Bronchial epithelial cell (primary cell): ENCODE measurements at regions not wholly inside any gene's neighbourhood (a gene's known extent, or its start where the extent isn't known, plus 50 kb on each side); places are given as distances from the start of the nearest gene placed in this dataset.

ENCODE experiments used
- DNase-seq: peaks from one replicate; pipeline ENCODE4 v3.0.0-alpha.2; 2010; ENCODE audit warnings: low read depth
- FAIRE-seq: peaks from 2 replicates; lab custom pipeline; 2011; peaks lifted over from hg19 to GRCh38; lab: Jason Lieb, UNC
- H3K27me3 ChIP-seq: 2 replicates; pipeline ENCODE4 v1.5.1; 2011; ENCODE audit warnings: low read length; ENCODE audit not compliant: control insufficient read depth, insufficient read depth
- H3K36me3 ChIP-seq: 2 replicates; pipeline ENCODE4 v1.5.1; 2011; ENCODE audit warnings: low read length; ENCODE audit not compliant: control insufficient read depth, insufficient read depth
- H3K4me3 ChIP-seq: 2 replicates; pipeline ENCODE4 v1.5.1; 2011; ENCODE audit warnings: mild to moderate bottlenecking, low read depth, low read length, control low read depth
- CTCF ChIP-seq: IDR thresholded peaks from 2 replicates; pipeline ENCODE4 v1.5.1; 2011; ENCODE audit warnings: mild to moderate bottlenecking, moderate library complexity, low read length, control low read depth, inconsistent platforms; ENCODE audit not compliant: insufficient read depth, severe bottlenecking

GRCh38 chr9:109963079-109963478 is 183.1 kb downstream of the PALM2AKAP2 start:
- no peak for TF ChIP-seq CTCF
- H3K4me3 ChIP-seq: no peak overlapping the region
- DNase-seq: no peak
- H3K36me3 ChIP-seq: no peaks in the 10 kb centered on the region
- H3K27me3 ChIP-seq: no peaks in the 10 kb centered on the region
- no peak for FAIRE-seq

GRCh38 chr9:109966643-109967368 is 186.8 kb downstream of the PALM2AKAP2 start:
- no peak for TF ChIP-seq CTCF
- Histone ChIP-seq H3K36me3 (no peaks in the 10 kb centered on the region), H3K27me3 (no peaks in the 10 kb centered on the region), H3K4me3 (no peak overlapping the region)
- DNase-seq: no peak
- peak; percentile 47 for FAIRE-seq

- DNase-seq: no peak
- FAIRE-seq: no peak
- TF ChIP-seq CTCF: no peak
- Histone ChIP-seq H3K27me3 (no peaks in the 10 kb centered on the region), H3K4me3 (no peak overlapping the region), H3K36me3 (no peaks in the 10 kb centered on the region)
Measured at GRCh38 chr9:109967651-109968642, 187.9 kb downstream of the PALM2AKAP2 start.

GRCh38 chr9:109969011-109969410 is 189.0 kb downstream of the PALM2AKAP2 start:
- no peak overlapping the region for H3K4me3 ChIP-seq
- no peak for DNase-seq
- FAIRE-seq: no peak
- H3K27me3 ChIP-seq: no peaks in the 10 kb centered on the region
- no peaks in the 10 kb centered on the region for H3K36me3 ChIP-seq
- TF ChIP-seq CTCF: no peak

- no peak overlapping the region for H3K4me3 ChIP-seq
- DNase-seq: no peak
- TF ChIP-seq CTCF: no peak
- no peaks in the 10 kb centered on the region for H3K36me3 ChIP-seq
- no peak for FAIRE-seq
- H3K27me3 ChIP-seq: no peaks in the 10 kb centered on the region
Measured at GRCh38 chr9:109969573-109970237, 189.7 kb downstream of the PALM2AKAP2 start.
